Astrocyte (in vitro differentiated cells and primary cell): ENCODE measurements at regions not wholly inside any gene's neighbourhood (a gene's known extent, or its start where the extent isn't known, plus 50 kb on each side); places are given as distances from the start of the nearest gene placed in this dataset.

Experiments used
- DNase-seq: peaks from one replicate; pipeline ENCODE4 v3.0.0-alpha.2; 2010; ENCODE audit warnings: low read depth
- FAIRE-seq: peaks from 2 replicates; lab custom pipeline; 2011; peaks lifted over from hg19 to GRCh38; lab: Jason Lieb, UNC
- H2AFZ ChIP-seq: 2 replicates; pipeline ENCODE4 v1.6.0; 2012; ENCODE audit warnings: low read depth, low read length, inconsistent platforms
- H3K27ac ChIP-seq: 2 replicates; pipeline ENCODE4 v1.5.1; 2011; ENCODE audit warnings: low read depth, low read length, inconsistent platforms
- H3K27me3 ChIP-seq: 2 replicates; pipeline ENCODE4 v1.6.0; 2011; ENCODE audit warnings: low read length, inconsistent platforms; ENCODE audit not compliant: insufficient read depth
- H3K36me3 ChIP-seq: 2 replicates; pipeline ENCODE4 v1.5.1; 2011; ENCODE audit warnings: low read length, inconsistent platforms; ENCODE audit not compliant: insufficient read depth
- H3K4me1 ChIP-seq: 2 replicates; pipeline ENCODE4 v1.5.1; 2011; ENCODE audit warnings: low read length, inconsistent platforms; ENCODE audit not compliant: insufficient read depth
- H3K4me2 ChIP-seq: 2 replicates; pipeline ENCODE4 v1.6.0; 2012; ENCODE audit warnings: low read length, inconsistent platforms
- H3K4me3 ChIP-seq: 2 replicates; pipeline ENCODE4 v1.5.1; 2011; ENCODE audit warnings: low read depth, mild to moderate bottlenecking, low read length, inconsistent platforms; ENCODE audit not compliant: insufficient read depth
- H3K79me2 ChIP-seq: 2 replicates; pipeline ENCODE4 v1.6.0; 2012; ENCODE audit warnings: mild to moderate bottlenecking, low read length, inconsistent platforms; ENCODE audit not compliant: insufficient read depth
- H3K9ac ChIP-seq: 2 replicates; pipeline ENCODE4 v1.6.0; 2012; ENCODE audit warnings: mild to moderate bottlenecking, low read length, inconsistent platforms
- H3K9me3 ChIP-seq: 2 replicates; pipeline ENCODE4 v1.5.1; 2012; ENCODE audit warnings: low read depth, mild to moderate bottlenecking, low read length, inconsistent platforms; ENCODE audit not compliant: insufficient read depth
- H4K20me1 ChIP-seq: 2 replicates; pipeline ENCODE4 v1.6.0; 2012; ENCODE audit warnings: low read length, inconsistent platforms; ENCODE audit not compliant: insufficient read depth
- H3K27ac Mint-ChIP-seq: one replicate; pipeline ENCODE4 v1.8.0; 2021; ENCODE audit warnings: mild to moderate bottlenecking, mixed read lengths; ENCODE audit not compliant: unreplicated experiment
- H3K27me3 Mint-ChIP-seq: one replicate; pipeline ENCODE4 v1.8.0; 2021; ENCODE audit warnings: low read depth, mixed read lengths; ENCODE audit not compliant: unreplicated experiment
- H3K36me3 Mint-ChIP-seq: one replicate; pipeline ENCODE4 v1.8.0; 2021; ENCODE audit warnings: low read depth, mixed read lengths; ENCODE audit not compliant: unreplicated experiment
- H3K4me1 Mint-ChIP-seq: one replicate; pipeline ENCODE4 v1.8.0; 2021; ENCODE audit warnings: low read depth, mixed read lengths; ENCODE audit not compliant: unreplicated experiment
- H3K4me3 Mint-ChIP-seq: one replicate; pipeline ENCODE4 v1.8.0; 2021; ENCODE audit warnings: mild to moderate bottlenecking, moderate library complexity, mixed read lengths; ENCODE audit not compliant: unreplicated experiment
- H3K9me3 Mint-ChIP-seq: one replicate; pipeline ENCODE4 v1.8.0; 2021; ENCODE audit warnings: mild to moderate bottlenecking, mixed read lengths; ENCODE audit not compliant: unreplicated experiment
- EZH2 ChIP-seq: IDR thresholded peaks from 2 replicates; pipeline ENCODE4 v1.6.1; 2012; ENCODE audit warnings: mild to moderate bottlenecking, low read length, inconsistent platforms; ENCODE audit not compliant: insufficient read depth
- TF ChIP-seq, protein P1 (sequence below): IDR thresholded peaks from 2 replicates; pipeline ENCODE4 v1.5.1; 2011; ENCODE audit warnings: low read depth, mild to moderate bottlenecking, inconsistent platforms, low read length, moderate library complexity; ENCODE audit not compliant: insufficient read depth

DNA sequence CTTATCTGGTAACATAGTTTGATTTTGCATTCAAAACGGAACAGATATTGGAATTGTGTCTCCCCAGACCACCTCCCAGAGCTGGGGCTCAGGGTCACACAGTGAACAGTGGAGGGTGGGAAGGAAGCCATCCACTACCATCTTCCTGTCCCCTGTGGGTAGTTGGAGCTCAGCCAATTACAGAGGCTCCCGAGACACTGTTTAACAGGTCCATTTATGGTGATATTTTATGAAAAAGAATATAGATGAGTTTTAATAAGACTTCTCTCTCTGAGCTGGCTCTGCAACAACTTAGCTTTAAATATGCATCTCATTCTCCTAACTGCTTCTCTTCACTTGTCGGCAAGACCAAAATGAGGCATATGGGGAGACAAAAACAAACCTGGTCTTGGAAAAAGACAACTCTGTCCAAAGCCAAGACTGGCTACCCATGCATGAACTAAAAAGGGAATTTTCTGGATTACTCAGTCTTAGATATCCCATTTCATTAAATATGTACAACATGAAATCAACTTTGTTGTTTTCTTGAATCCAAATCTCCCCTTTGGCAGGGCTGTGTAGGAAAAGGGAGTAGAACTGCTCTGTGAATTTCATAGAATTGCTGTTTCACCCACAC is 83.8 kb upstream of the HOXC13 start:
- no peaks in the 10 kb centered on the region for H3K4me1 Mint-ChIP-seq
- no peak overlapping the region for H3K27ac Mint-ChIP-seq
- H3K27me3 Mint-ChIP-seq, result peaks cover 29% of the 10 kb centered on the region
- H3K36me3 Mint-ChIP-seq, result no peaks in the 10 kb centered on the region
- no peaks in the 10 kb centered on the region for H3K9me3 Mint-ChIP-seq
- peaks cover 7% of the 10 kb centered on the region for H3K27me3 ChIP-seq
- TF ChIP-seq, protein P1, sequence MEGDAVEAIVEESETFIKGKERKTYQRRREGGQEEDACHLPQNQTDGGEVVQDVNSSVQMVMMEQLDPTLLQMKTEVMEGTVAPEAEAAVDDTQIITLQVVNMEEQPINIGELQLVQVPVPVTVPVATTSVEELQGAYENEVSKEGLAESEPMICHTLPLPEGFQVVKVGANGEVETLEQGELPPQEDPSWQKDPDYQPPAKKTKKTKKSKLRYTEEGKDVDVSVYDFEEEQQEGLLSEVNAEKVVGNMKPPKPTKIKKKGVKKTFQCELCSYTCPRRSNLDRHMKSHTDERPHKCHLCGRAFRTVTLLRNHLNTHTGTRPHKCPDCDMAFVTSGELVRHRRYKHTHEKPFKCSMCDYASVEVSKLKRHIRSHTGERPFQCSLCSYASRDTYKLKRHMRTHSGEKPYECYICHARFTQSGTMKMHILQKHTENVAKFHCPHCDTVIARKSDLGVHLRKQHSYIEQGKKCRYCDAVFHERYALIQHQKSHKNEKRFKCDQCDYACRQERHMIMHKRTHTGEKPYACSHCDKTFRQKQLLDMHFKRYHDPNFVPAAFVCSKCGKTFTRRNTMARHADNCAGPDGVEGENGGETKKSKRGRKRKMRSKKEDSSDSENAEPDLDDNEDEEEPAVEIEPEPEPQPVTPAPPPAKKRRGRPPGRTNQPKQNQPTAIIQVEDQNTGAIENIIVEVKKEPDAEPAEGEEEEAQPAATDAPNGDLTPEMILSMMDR, result no peak
- no peak for TF ChIP-seq EZH2
- H3K79me2 ChIP-seq, result no peaks in the 10 kb centered on the region
- H3K4me3 Mint-ChIP-seq, result no peak overlapping the region
- DNase-seq, result no peak
- H3K9ac ChIP-seq, result no peak overlapping the region
- no peak overlapping the region for H2AFZ ChIP-seq
- H3K4me2 ChIP-seq, result no peak overlapping the region
- H3K27ac ChIP-seq, result no peak overlapping the region
- H3K4me1 ChIP-seq, result no peaks in the 10 kb centered on the region
- H3K9me3 ChIP-seq, result no peaks in the 10 kb centered on the region
- no peak for FAIRE-seq
- H3K36me3 ChIP-seq, result no peaks in the 10 kb centered on the region
- H4K20me1 ChIP-seq, result no peaks in the 10 kb centered on the region
- no peak overlapping the region for H3K4me3 ChIP-seq

DNA sequence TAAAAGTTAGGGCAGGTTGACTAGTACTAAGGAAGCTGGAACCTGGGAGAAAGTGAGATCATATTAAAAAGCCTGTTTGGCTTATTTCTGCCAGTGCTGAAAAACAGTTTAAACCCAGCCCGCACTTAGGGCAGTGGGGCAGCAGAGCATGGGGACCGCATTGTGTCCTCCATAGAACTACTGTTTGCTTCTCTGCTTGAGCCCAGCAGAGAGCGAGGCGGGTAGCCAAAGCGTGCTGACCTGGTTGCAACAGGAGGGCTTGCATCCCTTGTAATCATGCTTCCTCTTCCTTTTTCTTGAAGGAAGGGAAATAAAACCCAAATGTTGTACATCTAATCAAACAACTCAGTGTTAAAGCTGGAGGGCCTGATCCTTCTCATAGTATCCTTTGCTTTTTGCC is 82.5 kb upstream of the HOXC13 start:
- DNase-seq (no peak), FAIRE-seq (no peak)
- H4K20me1 ChIP-seq, result no peaks in the 10 kb centered on the region
- no peaks in the 10 kb centered on the region for H3K79me2 ChIP-seq
- H3K9me3 ChIP-seq, result no peaks in the 10 kb centered on the region
- Mint-ChIP-seq H3K36me3 (no peaks in the 10 kb centered on the region), H3K27ac (no peak overlapping the region), H3K4me1 (peaks cover 8% of the 10 kb centered on the region), H3K27me3 (peaks cover 19% of the 10 kb centered on the region), H3K9me3 (no peaks in the 10 kb centered on the region), H3K4me3 (no peak overlapping the region)
- no peak overlapping the region for H3K9ac ChIP-seq
- H3K4me1 ChIP-seq, result no peaks in the 10 kb centered on the region
- peaks cover 7% of the 10 kb centered on the region for H3K27me3 ChIP-seq
- TF ChIP-seq EZH2, result no peak
- TF ChIP-seq, protein P1, result no peak
- H3K36me3 ChIP-seq, result no peaks in the 10 kb centered on the region
- no peak overlapping the region for H2AFZ ChIP-seq
- H3K27ac ChIP-seq, result no peak overlapping the region
- no peak overlapping the region for H3K4me2 ChIP-seq
- H3K4me3 ChIP-seq, result no peak overlapping the region

DNA sequence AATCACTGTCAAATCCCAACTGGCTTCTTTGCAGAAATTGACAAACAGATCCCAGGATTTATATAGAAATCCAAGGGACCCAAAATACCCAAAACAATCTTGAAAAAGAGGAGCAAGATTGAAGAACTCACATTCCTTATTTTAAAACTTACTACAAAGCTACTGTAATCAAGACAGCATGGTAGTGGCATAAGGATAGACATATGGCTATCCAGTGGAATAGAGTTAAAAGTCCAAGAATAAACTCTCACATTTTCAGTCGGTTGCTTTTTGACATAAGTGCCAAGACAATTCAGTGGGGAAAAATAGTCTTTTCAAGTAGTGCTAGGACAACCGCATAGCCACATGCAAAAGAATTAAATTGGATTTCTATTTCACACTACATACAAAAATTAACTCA is 81.0 kb upstream of the HOXC13 start:
- Mint-ChIP-seq H3K36me3 (no peaks in the 10 kb centered on the region), H3K4me3 (no peak overlapping the region), H3K4me1 (peaks cover 8% of the 10 kb centered on the region), H3K27ac (no peak overlapping the region), H3K27me3 (peaks cover 10% of the 10 kb centered on the region), H3K9me3 (no peaks in the 10 kb centered on the region)
- peaks cover 5% of the 10 kb centered on the region for H3K27me3 ChIP-seq
- no peaks in the 10 kb centered on the region for H3K4me1 ChIP-seq
- no peak overlapping the region for H2AFZ ChIP-seq
- no peaks in the 10 kb centered on the region for H3K9me3 ChIP-seq
- H3K36me3 ChIP-seq, result no peaks in the 10 kb centered on the region
- H3K4me3 ChIP-seq, result no peak overlapping the region
- DNase-seq (no peak), FAIRE-seq (no peak)
- no peaks in the 10 kb centered on the region for H4K20me1 ChIP-seq
- TF ChIP-seq, protein P1, result no peak
- no peak for TF ChIP-seq EZH2
- H3K4me2 ChIP-seq, result no peak overlapping the region
- H3K9ac ChIP-seq, result no peak overlapping the region
- H3K27ac ChIP-seq, result no peak overlapping the region
- H3K79me2 ChIP-seq, result no peaks in the 10 kb centered on the region
